PC-9 (cell line): ENCODE measurements at regions not wholly inside any gene's neighbourhood (a gene's known extent, or its start where the extent isn't known, plus 50 kb on each side); places are given as distances from the start of the nearest gene placed in this dataset.

Experiments used
- BruUV-seq: library from RNA; stranded (reverse); fragments of 400-500 nt; replicated peaks from 2 replicates; lab custom pipeline; 2021; lab: Mats Ljungman, UMichigan
- CTCF ChIA-PET: fragments of 300-600 bp; sonication (Branson Sonifier 250); formaldehyde crosslinking; loops from one replicate; lab custom pipeline; 2022; ENCODE audit warnings: antibody characterized with exemption; lab: Charles Lee
- POLR2A ChIA-PET: fragments of 300-600 bp; sonication (Branson Sonifier 250); formaldehyde crosslinking; loops from one replicate; lab custom pipeline; 2022; ENCODE audit warnings: antibody characterized with exemption; ENCODE audit not compliant: unreplicated experiment; lab: Charles Lee
- DNase-seq, 2 experiments: peaks; one replicate each; pipeline versions ENCODE4 v3.0.0 to v3.0.0-alpha.2; 2015 to 2022; ENCODE audit warnings: mixed read lengths in 1 of 2
- H2AFZ ChIP-seq: fragments of 200-600 bp; sonication (generic); 2 replicates; pipeline ENCODE4 v1.8.1; 2017; ENCODE audit warnings: antibody characterized with exemption
- H3F3A ChIP-seq: fragments of 200-600 bp; sonication (generic); 2 replicates; pipeline ENCODE4 v1.8.1; 2017; ENCODE audit warnings: antibody characterized with exemption, mild to moderate bottlenecking, low read depth; ENCODE audit not compliant: insufficient read depth
- H3K27ac ChIP-seq: fragments of 200-600 bp; sonication (generic); 2 replicates; pipeline ENCODE4 v1.6.1; 2016; ENCODE audit warnings: mixed run types
- H3K27me3 ChIP-seq: fragments of 200-600 bp; sonication (generic); 2 replicates; pipeline ENCODE4 v1.6.1; 2016; ENCODE audit warnings: low read depth, mixed run types; ENCODE audit not compliant: insufficient read depth
- H3K36me3 ChIP-seq: fragments of 200-600 bp; sonication (generic); 2 replicates; pipeline ENCODE4 v1.6.1; 2016; ENCODE audit warnings: low read depth, mixed run types
- H3K4me1 ChIP-seq: fragments of 200-600 bp; sonication (generic); replicated peaks from 2 replicates; pipeline ENCODE4 v1.6.1; 2016; ENCODE audit warnings: mixed run types; ENCODE audit not compliant: insufficient read depth
- H3K4me2 ChIP-seq: fragments of 200-600 bp; sonication (generic); 2 replicates; pipeline ENCODE4 v1.6.1; 2017; ENCODE audit warnings: mixed run types
- H3K4me3 ChIP-seq: fragments of 200-600 bp; sonication (generic); 2 replicates; pipeline ENCODE4 v1.6.1; 2016; ENCODE audit warnings: mixed run types
- H3K79me2 ChIP-seq: fragments of 200-600 bp; sonication (generic); 2 replicates; pipeline ENCODE4 v1.6.1; 2017; ENCODE audit warnings: low read depth, mixed run types
- H3K9me2 ChIP-seq: fragments of 200-600 bp; sonication (generic); 2 replicates; pipeline ENCODE4 v1.8.1; 2017; ENCODE audit warnings: mild to moderate bottlenecking; ENCODE audit not compliant: insufficient read depth
- H3K9me3 ChIP-seq: fragments of 200-600 bp; sonication (generic); 2 replicates; pipeline ENCODE4 v1.8.1; 2016; ENCODE audit warnings: low read depth; ENCODE audit not compliant: insufficient read depth
- H4K20me1 ChIP-seq: fragments of 200-600 bp; sonication (generic); 2 replicates; pipeline ENCODE4 v1.8.1; 2017; ENCODE audit not compliant: insufficient read depth
- CTCF ChIP-seq: fragments of 200-600 bp; sonication (generic); conservative IDR thresholded peaks from 2 replicates; pipeline ENCODE4 v1.6.1; 2017; ENCODE audit warnings: mixed run types, antibody characterized with exemption, mild to moderate bottlenecking, moderate library complexity
- EZH2 ChIP-seq: fragments of 200-600 bp; sonication (generic); IDR thresholded peaks from 2 replicates; pipeline ENCODE4 v1.8.0; 2017; ENCODE audit warnings: antibody characterized with exemption, low read depth
- intact Hi-C: fragments of 100-400 bp; cut with micrococcal nuclease; formaldehyde crosslinking; loops from one replicate; pipeline ENCODE4 v1.10.0; 2022; ENCODE audit not compliant: unreplicated experiment

- no peak for DNase-seq
- no peak overlapping the region for H2AFZ ChIP-seq
- no peaks in the 10 kb centered on the region for H3F3A ChIP-seq
- BruUV-seq, result no TSS peak
- no peak overlapping the region for H3K4me3 ChIP-seq
- intact Hi-C loops, result no loop called here
- no peak overlapping the region for H3K27ac ChIP-seq
- no peak overlapping the region for H3K4me2 ChIP-seq
- H3K9me2 ChIP-seq, result no peaks in the 10 kb centered on the region
- no peaks in the 10 kb centered on the region for H3K9me3 ChIP-seq
- no peaks in the 10 kb centered on the region for H3K27me3 ChIP-seq
- no peak for TF ChIP-seq CTCF
- no peak for TF ChIP-seq EZH2
- no peaks in the 10 kb centered on the region for H3K79me2 ChIP-seq
- H4K20me1 ChIP-seq, result no peaks in the 10 kb centered on the region
- POLR2A ChIA-PET, result no interaction called here
- H3K36me3 ChIP-seq, result no peaks in the 10 kb centered on the region
- CTCF ChIA-PET, result no interaction called here
- H3K4me1 ChIP-seq, result no peaks in the 10 kb centered on the region
These were observed 1049.7 kb downstream of the FAT4 start for GRCh38 chr4:126364311-126364911.

- no peaks in the 10 kb centered on the region for H3K9me3 ChIP-seq
- H4K20me1 ChIP-seq, result no peaks in the 10 kb centered on the region
- H3K4me2 ChIP-seq, result no peak overlapping the region
- BruUV-seq, result no TSS peak
- H3K36me3 ChIP-seq, result no peaks in the 10 kb centered on the region
- H3K4me3 ChIP-seq, result no peak overlapping the region
- TF ChIP-seq CTCF (no peak), EZH2 (no peak)
- H3K9me2 ChIP-seq, result no peaks in the 10 kb centered on the region
- no peak overlapping the region for H3K27ac ChIP-seq
- DNase-seq, result no peak
- no peak overlapping the region for H2AFZ ChIP-seq
- intact Hi-C loops, result no loop called here
- H3K4me1 ChIP-seq, result no peaks in the 10 kb centered on the region
- no peaks in the 10 kb centered on the region for H3K79me2 ChIP-seq
- H3K27me3 ChIP-seq, result no peaks in the 10 kb centered on the region
- ChIA-PET CTCF (no interaction called here), POLR2A (no interaction called here)
- H3F3A ChIP-seq, result no peaks in the 10 kb centered on the region
These were observed 1054.3 kb downstream of the FAT4 start for GRCh38 chr4:126369076-126369475.

- Histone ChIP-seq H3K4me3 (no peak overlapping the region), H3K4me2 (no peak overlapping the region), H3F3A (no peaks in the 10 kb centered on the region), H3K27ac (no peak overlapping the region), H2AFZ (no peak overlapping the region; the same call in 1 of the 2 replicates), H3K4me1 (no peaks in the 10 kb centered on the region), H3K9me2 (no peaks in the 10 kb centered on the region), H4K20me1 (no peaks in the 10 kb centered on the region), H3K9me3 (no peaks in the 10 kb centered on the region), H3K79me2 (no peaks in the 10 kb centered on the region), H3K36me3 (no peaks in the 10 kb centered on the region), H3K27me3 (no peaks in the 10 kb centered on the region)
- TF ChIP-seq EZH2, result no peak
- DNase-seq, result no peak
- intact Hi-C loops, result no loop called here
- CTCF ChIA-PET, result no interaction called here
- BruUV-seq, result no TSS peak
- POLR2A ChIA-PET, result no interaction called here
These were observed 1057.9 kb downstream of the FAT4 start for GRCh38 chr4:126372634-126373033.

GRCh38 chr4:126375462-126376054 is 1060.8 kb downstream of the FAT4 start:
- DNase-seq, result no peak
- Histone ChIP-seq H3F3A (no peaks in the 10 kb centered on the region), H3K4me3 (no peak overlapping the region), H3K9me2 (no peaks in the 10 kb centered on the region), H3K27ac (no peak overlapping the region), H2AFZ (no peak overlapping the region), H3K9me3 (no peaks in the 10 kb centered on the region), H3K79me2 (no peaks in the 10 kb centered on the region), H4K20me1 (no peaks in the 10 kb centered on the region), H3K4me2 (no peak overlapping the region), H3K36me3 (no peaks in the 10 kb centered on the region), H3K4me1 (no peaks in the 10 kb centered on the region), H3K27me3 (no peaks in the 10 kb centered on the region)
- intact Hi-C loops, result no loop called here
- CTCF ChIA-PET, result no interaction called here
- POLR2A ChIA-PET, result no interaction called here
- no TSS peak for BruUV-seq
- TF ChIP-seq CTCF (no peak), EZH2 (no peak)
